ENCODE measurements at regions not wholly inside any gene's neighbourhood (a gene's known extent, or its start where the extent isn't known, plus 50 kb on each side); places are given as distances from the start of the nearest gene placed in this dataset.

- TF ChIP-seq CTCF (IDR thresholded peaks at IDR 0.05) (no peak), POLR2A (IDR thresholded peaks at IDR 0.05) (no peak)
These were observed 1178.7 kb upstream of the GBE1 start for GRCh38 chr3:82940124-82940523.

Data from testis (tissue), 2 donors.